ENCODE measurements at regions not wholly inside any gene's neighbourhood (a gene's known extent, or its start where the extent isn't known, plus 50 kb on each side); places are given as distances from the start of the nearest gene placed in this dataset.

DNA sequence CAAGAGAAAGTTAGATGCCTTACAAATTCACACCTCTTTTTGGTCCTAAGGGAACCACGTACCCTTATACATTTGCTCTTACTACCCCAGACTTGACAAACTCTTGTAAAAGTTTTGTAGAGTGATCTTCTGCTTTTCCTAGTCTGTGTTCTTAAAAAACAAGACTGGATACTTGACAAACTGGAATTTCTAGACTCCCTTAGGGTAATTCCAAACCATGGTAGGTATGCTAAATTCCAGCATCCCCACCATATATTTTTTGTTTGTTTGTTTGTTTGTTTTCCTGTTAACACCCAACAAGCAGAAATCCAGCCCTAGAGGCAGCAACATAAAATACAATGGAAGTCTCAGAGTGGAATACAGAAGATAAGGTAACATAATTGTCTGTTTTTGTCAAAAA is 280.7 kb upstream of the NR2F2 start:
- no peak for DNase-seq (ENCODE audit: low read depth)
- TF ChIP-seq, protein P1, sequence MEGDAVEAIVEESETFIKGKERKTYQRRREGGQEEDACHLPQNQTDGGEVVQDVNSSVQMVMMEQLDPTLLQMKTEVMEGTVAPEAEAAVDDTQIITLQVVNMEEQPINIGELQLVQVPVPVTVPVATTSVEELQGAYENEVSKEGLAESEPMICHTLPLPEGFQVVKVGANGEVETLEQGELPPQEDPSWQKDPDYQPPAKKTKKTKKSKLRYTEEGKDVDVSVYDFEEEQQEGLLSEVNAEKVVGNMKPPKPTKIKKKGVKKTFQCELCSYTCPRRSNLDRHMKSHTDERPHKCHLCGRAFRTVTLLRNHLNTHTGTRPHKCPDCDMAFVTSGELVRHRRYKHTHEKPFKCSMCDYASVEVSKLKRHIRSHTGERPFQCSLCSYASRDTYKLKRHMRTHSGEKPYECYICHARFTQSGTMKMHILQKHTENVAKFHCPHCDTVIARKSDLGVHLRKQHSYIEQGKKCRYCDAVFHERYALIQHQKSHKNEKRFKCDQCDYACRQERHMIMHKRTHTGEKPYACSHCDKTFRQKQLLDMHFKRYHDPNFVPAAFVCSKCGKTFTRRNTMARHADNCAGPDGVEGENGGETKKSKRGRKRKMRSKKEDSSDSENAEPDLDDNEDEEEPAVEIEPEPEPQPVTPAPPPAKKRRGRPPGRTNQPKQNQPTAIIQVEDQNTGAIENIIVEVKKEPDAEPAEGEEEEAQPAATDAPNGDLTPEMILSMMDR (IDR thresholded peaks at IDR 0.05; ENCODE audit: control insufficient read depth, insufficient read depth, low read depth, low read length, missing control alignments) = no peak
- no peak overlapping the region for H3K4me3 ChIP-seq (ENCODE audit: control insufficient read depth, low read depth, low read length)

DNA sequence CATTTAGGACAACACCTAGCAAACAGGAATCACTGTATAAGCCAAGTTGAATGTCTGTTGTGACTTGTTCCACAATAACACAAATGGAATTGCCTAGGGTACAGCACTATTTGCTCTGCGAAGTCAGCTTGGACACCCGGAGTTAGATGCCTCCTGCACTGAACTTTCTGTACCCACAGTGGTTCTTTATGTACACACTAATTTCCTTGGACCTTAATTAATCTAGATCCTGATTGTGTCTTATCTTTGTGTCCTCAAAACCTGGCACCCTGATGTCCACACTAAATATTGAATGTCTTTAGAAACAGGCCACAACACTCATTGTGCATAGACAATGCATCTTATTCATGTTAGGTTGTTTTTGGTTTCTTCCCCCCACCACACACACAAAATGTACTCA is 278.9 kb upstream of the NR2F2 start:
- TF ChIP-seq, protein P1 (IDR thresholded peaks at IDR 0.05; ENCODE audit: control insufficient read depth, insufficient read depth, low read depth, low read length, missing control alignments) = no peak
- DNase-seq (ENCODE audit: low read depth) = no peak
- H3K4me3 ChIP-seq (ENCODE audit: control insufficient read depth, low read depth, low read length) = no peak overlapping the region

DNA sequence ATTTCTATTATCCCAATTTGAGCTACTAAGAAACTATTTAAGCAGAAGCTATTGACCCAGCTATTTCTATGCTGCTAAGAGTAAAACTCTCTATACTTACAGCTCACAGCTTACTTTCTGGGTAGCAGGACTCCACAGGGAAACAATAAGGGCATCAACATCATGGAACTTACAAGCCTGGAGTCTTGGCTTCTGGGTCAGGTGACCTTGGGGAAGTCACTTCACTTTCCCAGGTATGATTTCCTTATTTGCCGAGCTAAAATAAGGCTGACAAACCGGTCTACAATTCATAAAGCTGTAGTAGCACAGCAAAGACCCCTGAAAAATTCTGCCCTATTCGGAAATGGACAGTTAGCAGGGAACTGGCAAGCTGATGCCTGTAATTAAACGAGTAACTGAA is 278.3 kb upstream of the NR2F2 start:
- no peak for DNase-seq (ENCODE audit: low read depth)
- no peak overlapping the region for H3K4me3 ChIP-seq (ENCODE audit: control insufficient read depth, low read depth, low read length)
- TF ChIP-seq, protein P1 (IDR thresholded peaks at IDR 0.05; ENCODE audit: control insufficient read depth, insufficient read depth, low read depth, low read length, missing control alignments) = no peak

DNA sequence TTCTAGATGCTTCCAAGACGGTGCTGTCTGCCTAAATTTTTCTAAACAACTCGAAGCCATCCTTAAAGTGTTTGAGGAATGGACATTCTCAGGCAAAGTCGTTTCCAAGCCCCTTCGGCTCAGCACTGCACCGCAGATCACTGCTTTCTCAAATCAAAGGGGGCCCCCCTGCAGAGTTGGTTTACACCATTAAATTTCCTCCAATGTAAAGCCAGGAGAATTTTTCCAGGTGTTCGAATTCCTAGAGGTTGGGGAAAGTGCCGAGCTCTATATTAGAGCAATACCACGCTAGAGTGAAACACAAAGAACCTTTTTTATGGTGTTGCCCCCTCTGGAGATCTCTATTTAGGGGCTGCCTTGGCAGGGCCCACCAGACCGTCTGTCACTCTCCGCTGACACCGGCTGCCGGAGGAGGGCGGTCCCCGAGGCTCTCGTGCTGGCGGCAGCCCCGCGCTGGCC is 277.9 kb upstream of the NR2F2 start:
- TF ChIP-seq, protein P1 (IDR thresholded peaks at IDR 0.05; ENCODE audit: control insufficient read depth, insufficient read depth, low read depth, low read length, missing control alignments) = no peak
- DNase-seq (ENCODE audit: low read depth) = no peak
- no peak overlapping the region for H3K4me3 ChIP-seq (ENCODE audit: control insufficient read depth, low read depth, low read length)

DNA sequence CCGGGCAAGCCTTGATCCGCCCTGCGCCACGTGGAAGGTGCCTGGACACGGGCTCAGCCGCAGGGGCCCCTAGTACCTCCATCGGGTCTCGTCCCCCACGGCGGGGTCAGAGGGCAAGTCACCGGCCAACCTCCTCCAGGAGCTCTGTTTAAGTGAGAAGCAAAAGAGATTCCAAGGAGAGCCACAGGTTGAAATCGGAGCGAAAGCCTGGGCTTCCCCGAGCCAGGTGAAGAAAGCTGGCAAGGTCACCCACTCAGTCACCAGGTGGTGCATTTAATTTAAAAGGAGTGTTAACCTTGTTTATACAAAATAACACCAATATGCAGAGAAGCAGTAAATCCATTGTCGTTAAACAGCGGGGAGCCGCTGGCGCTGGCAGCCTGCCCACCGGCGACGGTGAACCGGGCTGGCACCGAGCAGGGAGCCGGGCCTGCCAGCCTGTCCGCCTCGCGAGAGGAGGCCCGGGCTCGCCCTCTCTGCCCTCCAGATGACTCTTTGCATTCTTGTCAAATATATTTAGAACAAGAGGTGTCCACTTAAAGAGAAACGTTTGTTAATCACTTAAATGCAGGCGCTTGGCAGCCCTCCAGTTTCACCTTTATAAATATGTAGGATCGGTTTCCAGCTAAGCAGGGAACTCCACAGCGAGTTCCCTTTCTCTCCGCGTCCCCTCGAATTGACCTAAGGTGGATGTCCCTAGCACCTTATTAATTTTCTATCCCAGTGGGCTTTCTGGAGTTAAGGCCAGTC is 277.3 kb upstream of the NR2F2 start:
- no peak overlapping the region for H3K4me3 ChIP-seq (ENCODE audit: control insufficient read depth, low read depth, low read length)
- TF ChIP-seq, protein P1 (IDR thresholded peaks at IDR 0.05; ENCODE audit: control insufficient read depth, insufficient read depth, low read depth, low read length, missing control alignments) = no peak
- DNase-seq (ENCODE audit: low read depth) = no peak

- no peak overlapping the region for H3K4me3 ChIP-seq (ENCODE audit: control insufficient read depth, low read depth, low read length)
- TF ChIP-seq, protein P1 (IDR thresholded peaks at IDR 0.05; ENCODE audit: control insufficient read depth, insufficient read depth, low read depth, low read length, missing control alignments) = no peak
- DNase-seq (ENCODE audit: low read depth) = no peak
Observed at GRCh38 chr15:96053781-96054428, 276.6 kb upstream of the NR2F2 start.

Data from AG09309 (cell line).